PC-3 (cell line): ENCODE measurements at regions not wholly inside any gene's neighbourhood (a gene's known extent, or its start where the extent isn't known, plus 50 kb on each side); places are given as distances from the start of the nearest gene placed in this dataset.

Experiments used
- CTCF ChIP-seq: fragments of 300-600 bp; sonication (generic); conservative IDR thresholded peaks from 2 replicates; pipeline ENCODE4 v1.5.1; 2017; ENCODE audit warnings: antibody characterized with exemption, low read depth, mild to moderate bottlenecking, low read length
- EZH2 ChIP-seq: fragments of 300-600 bp; sonication (generic); IDR thresholded peaks from one replicate; pipeline ENCODE4 v1.6.1; 2017; ENCODE audit warnings: antibody characterized with exemption, mild to moderate bottlenecking, low read length; ENCODE audit not compliant: unreplicated experiment
- EZH2phosphoT487 ChIP-seq: fragments of 300-600 bp; sonication (generic); IDR thresholded peaks from 2 replicates; pipeline ENCODE4 v1.6.1; 2018; ENCODE audit warnings: mild to moderate bottlenecking, antibody characterized with exemption, low read length, borderline replicate concordance

DNA sequence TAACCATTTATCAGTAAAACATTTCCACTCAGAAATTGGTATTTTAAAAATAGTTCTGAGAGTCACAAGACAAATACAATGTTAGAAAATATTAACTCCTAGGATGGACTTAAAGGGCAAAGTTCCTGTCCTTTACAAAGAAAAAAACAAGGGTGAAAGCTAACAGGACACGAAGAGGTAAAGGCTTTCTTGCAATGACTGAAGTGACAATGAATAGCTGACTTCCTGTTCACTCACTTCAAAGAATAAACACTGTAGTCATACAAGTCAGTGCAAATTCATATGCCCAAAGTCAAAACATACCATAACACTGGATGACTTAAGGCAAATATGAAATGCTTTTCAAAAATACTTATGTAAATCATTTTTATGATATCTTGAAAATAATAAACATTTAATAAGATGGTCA is 1389.8 kb upstream of the ALCAM start:
- TF ChIP-seq EZH2phosphoT487, result no peak
- TF ChIP-seq EZH2, result no peak
- TF ChIP-seq CTCF, result no peak
